GM12874 (cell line): ENCODE measurements at regions not wholly inside any gene's neighbourhood (a gene's known extent, or its start where the extent isn't known, plus 50 kb on each side); places are given as distances from the start of the nearest gene placed in this dataset.

Source experiments
- TF ChIP-seq, protein P1 (sequence below): IDR thresholded peaks from 2 replicates; pipeline ENCODE4 v1.5.1; 2011; ENCODE audit warnings: low read depth, mild to moderate bottlenecking, control low read depth, low read length, moderate library complexity; ENCODE audit not compliant: insufficient read depth

DNA sequence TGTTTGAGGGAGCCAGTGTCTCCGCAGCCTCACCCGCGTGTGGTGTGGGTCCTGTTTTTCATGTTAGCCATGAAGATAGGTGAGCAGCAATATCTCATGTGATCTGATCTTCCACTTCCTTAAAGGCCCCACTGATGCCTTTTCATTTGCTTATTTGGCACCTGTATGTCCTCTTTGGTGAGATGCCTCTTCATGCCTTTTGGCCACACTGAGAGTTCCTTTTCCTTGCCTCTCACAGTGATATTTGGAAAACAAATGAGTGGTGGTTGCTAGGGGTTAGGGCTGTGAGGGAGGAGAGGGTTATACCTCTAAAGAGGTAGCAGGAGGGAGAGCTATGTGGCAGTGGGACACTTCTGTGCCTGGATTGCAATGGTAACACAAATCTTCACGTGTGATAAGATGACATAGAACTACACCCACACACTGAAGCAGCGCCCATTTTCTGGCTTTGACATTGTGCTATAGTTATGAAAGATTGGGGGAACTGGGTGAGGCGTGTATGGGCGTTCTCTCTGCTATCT, 90.4 kb upstream of the TNS3 start:
- TF ChIP-seq, protein P1, sequence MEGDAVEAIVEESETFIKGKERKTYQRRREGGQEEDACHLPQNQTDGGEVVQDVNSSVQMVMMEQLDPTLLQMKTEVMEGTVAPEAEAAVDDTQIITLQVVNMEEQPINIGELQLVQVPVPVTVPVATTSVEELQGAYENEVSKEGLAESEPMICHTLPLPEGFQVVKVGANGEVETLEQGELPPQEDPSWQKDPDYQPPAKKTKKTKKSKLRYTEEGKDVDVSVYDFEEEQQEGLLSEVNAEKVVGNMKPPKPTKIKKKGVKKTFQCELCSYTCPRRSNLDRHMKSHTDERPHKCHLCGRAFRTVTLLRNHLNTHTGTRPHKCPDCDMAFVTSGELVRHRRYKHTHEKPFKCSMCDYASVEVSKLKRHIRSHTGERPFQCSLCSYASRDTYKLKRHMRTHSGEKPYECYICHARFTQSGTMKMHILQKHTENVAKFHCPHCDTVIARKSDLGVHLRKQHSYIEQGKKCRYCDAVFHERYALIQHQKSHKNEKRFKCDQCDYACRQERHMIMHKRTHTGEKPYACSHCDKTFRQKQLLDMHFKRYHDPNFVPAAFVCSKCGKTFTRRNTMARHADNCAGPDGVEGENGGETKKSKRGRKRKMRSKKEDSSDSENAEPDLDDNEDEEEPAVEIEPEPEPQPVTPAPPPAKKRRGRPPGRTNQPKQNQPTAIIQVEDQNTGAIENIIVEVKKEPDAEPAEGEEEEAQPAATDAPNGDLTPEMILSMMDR, result no peak

DNA sequence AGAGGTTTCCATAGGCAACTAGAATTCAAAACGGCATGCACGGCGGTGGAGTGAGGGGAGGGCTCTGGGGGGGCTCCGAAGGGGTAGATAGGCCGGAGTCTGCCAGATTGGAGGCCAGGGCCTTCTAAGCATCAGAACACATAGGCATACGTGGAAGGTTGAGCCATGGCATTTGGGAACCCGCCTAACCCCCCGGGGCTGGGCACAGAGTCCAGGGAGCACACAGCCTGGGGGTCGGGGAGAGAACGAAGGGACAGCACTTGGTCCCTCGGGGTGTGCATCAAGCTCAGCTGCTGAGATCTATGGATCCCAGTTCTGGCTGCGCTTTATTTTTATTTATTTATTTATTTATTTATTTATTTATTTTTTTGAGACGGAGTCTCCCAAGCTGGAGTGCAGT, 89.4 kb upstream of the TNS3 start:
- TF ChIP-seq, protein P1, result no peak

DNA sequence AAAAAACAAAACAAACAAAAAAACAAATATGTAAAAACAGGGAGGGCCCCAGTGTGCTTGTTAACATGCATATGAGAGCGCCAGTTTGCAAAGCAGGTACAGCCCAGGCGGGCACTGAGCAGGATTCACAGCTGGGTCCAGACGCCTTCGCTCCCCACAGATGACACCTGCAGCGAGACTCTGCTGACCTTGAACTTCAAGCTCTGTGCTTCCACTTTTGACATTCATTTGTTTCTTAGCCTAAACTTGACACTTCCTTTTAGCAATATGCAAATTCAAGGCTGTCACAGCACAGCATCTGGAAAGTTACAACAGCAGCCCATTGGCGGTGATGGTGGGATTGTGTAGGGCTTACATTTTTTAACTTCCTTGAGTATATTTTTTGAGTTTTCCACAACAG, 88.8 kb upstream of the TNS3 start:
- TF ChIP-seq, protein P1, result no peak

DNA sequence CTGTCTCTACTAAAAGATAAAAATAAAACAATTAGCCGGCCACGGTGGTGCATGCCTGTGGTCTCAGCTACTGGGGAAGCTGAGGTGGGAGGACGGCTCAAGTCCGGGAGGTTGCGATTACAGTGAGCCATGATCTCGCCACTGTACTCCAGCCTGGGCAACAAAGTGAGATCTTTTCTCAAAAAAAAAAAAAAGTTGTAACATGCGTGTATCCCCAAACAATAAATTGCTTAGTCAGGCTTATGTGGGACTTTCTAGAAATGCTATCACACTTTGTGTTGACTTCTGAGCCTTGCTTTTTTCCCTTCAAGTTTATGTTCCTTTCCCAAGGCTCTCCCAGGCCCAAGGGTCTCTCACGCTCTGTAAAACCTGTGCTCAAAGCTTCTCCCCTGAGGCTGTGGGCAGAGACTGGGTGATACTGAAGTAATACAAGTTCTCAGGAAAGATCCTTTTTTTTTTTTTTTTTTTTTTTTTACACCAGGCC, 88.0 kb upstream of the TNS3 start:
- TF ChIP-seq, protein P1, result 0 out of 2 replicates have a peak, but pooled peaks have one; percentile 0

DNA sequence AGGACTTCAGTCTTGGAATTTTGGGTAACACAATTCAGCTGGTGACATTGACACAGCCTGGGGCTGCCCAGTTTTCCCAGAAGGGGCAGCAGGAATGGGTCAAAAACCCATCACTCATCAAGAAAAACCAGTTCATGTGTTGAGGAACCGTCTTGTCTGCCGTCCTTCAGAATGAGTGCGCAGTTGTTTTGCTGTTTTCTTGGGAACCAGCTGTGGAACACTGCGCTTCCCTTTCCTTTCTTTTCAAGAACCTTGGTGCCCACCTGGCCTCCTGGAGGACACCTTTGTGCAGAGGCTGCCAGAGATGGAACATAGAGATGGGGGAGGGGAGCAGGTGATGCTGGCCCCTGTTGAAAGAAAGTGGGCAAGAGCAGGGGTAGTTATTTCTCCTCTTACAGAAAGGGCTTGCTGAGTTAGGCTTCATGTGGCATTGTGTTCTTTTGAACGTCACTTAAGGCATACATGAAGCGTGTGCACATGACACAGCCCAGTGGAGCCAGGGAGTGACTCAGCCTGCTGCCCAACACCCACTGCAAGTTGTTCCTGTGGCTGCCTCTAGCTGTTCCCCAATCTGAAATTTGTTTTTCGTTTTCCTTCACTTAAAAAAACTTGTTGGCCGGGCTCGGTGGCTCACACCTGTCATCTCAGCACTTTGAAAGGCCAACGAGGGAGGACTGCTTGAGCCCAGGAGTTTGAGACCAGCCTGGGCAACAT, 87.4 kb upstream of the TNS3 start:
- TF ChIP-seq, protein P1, result no peak

DNA sequence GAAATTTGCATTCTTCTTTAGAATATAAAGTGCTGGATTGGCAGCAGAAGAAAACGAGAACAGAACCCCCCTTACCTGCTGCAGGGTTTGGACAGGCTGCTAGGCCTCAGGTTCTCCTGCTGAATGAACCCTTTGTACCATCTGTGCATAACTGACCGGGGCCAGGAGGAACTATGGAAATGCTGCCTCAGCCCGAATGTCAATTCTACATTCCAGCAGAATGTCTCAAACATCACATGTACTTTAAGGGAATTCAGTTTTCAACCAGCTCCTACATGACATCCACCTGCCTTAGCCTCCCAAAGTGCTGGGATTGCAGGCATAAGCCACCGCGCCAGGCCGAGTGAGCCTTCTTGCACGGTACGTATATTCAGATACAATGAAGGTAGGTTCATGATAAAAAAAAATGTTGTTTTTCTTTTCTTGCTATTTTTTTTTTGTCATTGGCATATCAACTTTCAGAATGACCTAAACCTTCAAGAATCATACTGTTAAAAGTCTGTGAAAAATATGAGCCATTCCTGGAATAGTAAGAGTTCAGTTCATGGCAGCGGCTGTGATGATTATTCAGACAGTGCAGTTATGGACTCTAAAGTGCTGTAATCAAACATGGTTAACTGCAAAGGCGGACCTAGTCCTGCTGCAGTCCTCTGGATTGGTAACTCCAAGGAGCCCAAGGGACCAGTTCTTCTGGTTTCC, 84.4 kb upstream of the TNS3 start:
- TF ChIP-seq, protein P1, result no peak

DNA sequence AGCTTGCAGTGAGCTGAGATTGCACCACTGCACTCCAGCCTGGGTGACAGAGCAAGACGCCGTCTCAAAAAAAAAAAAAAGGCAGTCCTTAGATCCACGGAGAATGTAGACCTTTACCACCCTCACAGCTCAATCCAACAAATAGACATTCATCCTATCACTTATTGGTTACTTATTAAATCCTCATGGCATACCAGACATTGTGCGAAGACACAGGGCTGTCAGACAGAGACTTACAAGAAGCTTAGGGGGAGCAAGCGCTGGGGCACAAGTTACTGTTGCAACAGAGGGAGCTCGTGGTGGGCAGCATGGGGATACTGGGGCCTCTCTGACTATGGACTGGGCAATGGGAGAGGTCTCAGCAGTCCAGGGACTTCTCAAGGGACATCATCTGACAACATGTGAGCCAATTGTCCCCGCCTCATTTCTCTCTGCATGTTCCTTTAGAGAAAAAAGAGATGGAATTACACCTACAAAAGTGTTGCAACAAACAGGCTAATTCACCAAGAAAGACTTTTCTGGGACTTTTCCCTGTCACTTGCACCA, 82.8 kb upstream of the TNS3 start:
- TF ChIP-seq, protein P1, result no peak
